ENCODE measurements at regions not wholly inside any gene's neighbourhood (a gene's known extent, or its start where the extent isn't known, plus 50 kb on each side); places are given as distances from the start of the nearest gene placed in this dataset.

DNA sequence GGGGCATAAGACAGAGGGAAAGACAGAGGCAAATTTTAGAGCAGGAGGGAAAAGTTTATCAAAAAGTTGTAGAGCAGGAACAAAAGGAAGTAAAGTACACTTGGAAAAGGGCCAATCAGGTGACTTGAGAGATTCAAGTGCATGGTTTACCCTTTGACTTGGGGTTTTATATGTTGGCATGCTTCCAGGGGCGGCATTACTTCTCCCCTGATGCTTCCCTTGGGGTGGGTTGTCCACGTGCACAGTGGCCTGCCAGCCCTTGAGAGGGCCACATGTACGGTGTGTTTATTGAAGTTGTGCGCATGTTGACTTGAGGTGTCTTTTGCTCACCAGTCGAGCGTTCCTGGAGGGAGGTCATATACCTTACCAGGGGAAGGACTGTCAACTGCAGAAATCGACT, 259.5 kb upstream of the JARID2 start:
- ATAC-seq (no peak), DNase-seq (no peak)
- Mint-ChIP-seq H3K36me3 (ENCODE audit: low read depth) (peaks cover 4% of the 10 kb centered on the region), H3K4me3 (no peak overlapping the region), H3K4me1 (no peaks in the 10 kb centered on the region), H3K27me3 (peaks cover 38% of the 10 kb centered on the region), H3K27ac (no peak overlapping the region)
- no peaks in the 10 kb centered on the region for H3K9me3 ChIP-seq (ENCODE audit: control insufficient read depth, low read length, poor library complexity, severe bottlenecking)

DNA sequence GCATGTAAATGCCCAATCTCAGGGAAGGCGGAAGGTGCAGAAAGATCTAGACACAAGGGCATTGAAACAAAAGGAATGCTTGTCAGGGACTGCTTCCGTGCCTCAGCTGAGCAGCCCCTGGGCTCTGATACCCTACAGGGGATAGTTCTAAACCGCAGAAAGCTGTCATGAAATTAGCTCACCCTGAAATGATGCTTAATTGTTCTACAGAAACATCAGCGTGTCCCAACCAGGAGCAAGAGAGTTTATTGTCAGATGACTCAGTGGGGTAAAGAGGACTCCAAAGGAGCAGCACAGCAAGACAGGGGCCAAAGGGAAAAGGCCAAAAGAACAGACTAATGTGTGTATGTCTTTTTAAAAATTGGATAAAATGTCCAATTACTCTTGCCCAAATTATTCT, 258.4 kb upstream of the JARID2 start:
- ATAC-seq (no peak), DNase-seq (no peak)
- H3K27ac Mint-ChIP-seq = no peak overlapping the region
- H3K36me3 Mint-ChIP-seq (ENCODE audit: low read depth) = peaks cover 2% of the 10 kb centered on the region
- H3K4me3 Mint-ChIP-seq = no peak overlapping the region
- no peaks in the 10 kb centered on the region for H3K4me1 Mint-ChIP-seq
- H3K27me3 Mint-ChIP-seq = peaks cover 37% of the 10 kb centered on the region
- H3K9me3 ChIP-seq (ENCODE audit: control insufficient read depth, low read length, poor library complexity, severe bottlenecking) = no peaks in the 10 kb centered on the region

DNA sequence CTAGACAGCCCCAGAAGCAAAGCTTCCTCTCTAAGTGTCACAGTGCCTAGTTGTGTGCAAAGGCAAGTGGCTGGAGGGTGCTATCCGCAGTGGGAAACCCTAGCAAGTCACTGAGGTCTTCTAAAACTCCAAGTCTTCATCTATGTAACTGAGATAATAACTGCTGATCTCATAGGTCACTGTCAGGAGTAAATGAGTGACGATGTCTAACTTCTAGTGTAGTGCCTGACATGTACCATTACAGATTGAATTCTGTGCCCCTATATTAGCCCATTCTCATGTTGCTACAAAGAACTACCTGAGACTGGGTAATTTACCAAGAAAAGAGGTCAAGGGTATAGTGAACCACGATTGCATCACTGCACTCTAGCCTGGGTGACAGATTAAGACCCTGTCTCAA, 253.5 kb upstream of the JARID2 start:
- no peaks in the 10 kb centered on the region for H3K9me3 ChIP-seq (ENCODE audit: control insufficient read depth, low read length, poor library complexity, severe bottlenecking)
- peaks cover 2% of the 10 kb centered on the region for H3K36me3 Mint-ChIP-seq (ENCODE audit: low read depth)
- no peak for DNase-seq
- peaks cover 7% of the 10 kb centered on the region for H3K27me3 Mint-ChIP-seq
- H3K4me3 Mint-ChIP-seq = no peak overlapping the region
- no peaks in the 10 kb centered on the region for H3K4me1 Mint-ChIP-seq
- H3K27ac Mint-ChIP-seq = no peak overlapping the region
- no peak for ATAC-seq

DNA sequence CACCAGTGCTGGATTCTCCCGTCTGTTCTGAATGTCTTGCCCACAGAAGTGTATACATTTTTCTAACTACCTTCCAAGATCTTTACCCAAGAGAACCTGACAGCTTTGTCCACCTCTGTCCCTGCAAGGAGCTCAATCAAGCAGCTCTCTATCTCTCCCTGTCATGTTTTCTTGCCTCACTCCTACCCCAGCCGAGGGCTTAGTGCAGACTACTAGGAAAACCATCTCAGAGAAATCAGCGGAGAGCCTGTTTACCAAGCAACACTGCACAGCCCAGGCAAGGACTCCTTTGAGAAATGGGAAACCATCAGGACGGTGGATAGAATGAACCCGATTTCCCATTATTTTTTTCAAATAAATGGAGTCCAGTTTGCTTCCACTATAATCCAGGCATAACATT, 250.7 kb upstream of the JARID2 start:
- H3K9me3 ChIP-seq (ENCODE audit: control insufficient read depth, low read length, poor library complexity, severe bottlenecking) = no peaks in the 10 kb centered on the region
- Mint-ChIP-seq H3K4me1 (no peaks in the 10 kb centered on the region), H3K36me3 (ENCODE audit: low read depth) (no peaks in the 10 kb centered on the region), H3K27ac (no peak overlapping the region), H3K4me3 (no peak overlapping the region), H3K27me3 (peaks cover 6% of the 10 kb centered on the region)
- DNase-seq (no peak), ATAC-seq (no peak)

DNA sequence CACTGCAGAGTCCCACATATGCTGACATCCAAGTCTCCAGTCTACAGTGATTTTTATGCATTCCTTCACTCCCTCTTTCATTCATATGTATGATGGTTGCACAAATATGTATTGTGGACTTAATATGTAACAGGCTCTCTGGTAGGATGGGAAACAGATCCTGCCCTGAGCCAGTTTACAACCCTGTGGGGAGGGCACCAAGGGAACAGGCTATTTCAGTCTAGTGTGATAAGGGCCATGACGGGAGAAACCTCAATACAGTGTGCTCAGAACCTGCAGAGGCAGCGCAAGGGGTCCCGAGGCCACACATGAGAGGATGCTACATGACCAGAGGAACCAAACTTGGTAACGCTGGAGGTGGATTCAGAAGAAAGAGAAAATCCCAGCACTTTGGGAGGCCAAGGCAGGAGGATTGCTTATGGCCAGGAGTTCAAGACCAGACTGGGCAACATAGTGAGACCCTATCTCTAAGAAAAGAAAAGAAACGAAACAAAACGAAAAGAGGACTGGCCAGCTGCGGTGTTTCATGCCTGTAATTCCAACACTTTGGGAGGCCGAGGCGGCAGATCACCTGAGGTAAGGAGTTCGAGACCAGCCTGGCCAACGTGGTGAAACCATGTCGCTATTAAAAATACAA, 249.8 kb upstream of the JARID2 start:
- H3K9me3 ChIP-seq (ENCODE audit: control insufficient read depth, low read length, poor library complexity, severe bottlenecking) = no peaks in the 10 kb centered on the region
- Mint-ChIP-seq H3K27ac (no peak overlapping the region), H3K4me1 (no peaks in the 10 kb centered on the region), H3K27me3 (peaks cover 6% of the 10 kb centered on the region), H3K36me3 (ENCODE audit: low read depth) (no peaks in the 10 kb centered on the region), H3K4me3 (no peak overlapping the region)
- DNase-seq = no peak
- no peak for ATAC-seq

DNA sequence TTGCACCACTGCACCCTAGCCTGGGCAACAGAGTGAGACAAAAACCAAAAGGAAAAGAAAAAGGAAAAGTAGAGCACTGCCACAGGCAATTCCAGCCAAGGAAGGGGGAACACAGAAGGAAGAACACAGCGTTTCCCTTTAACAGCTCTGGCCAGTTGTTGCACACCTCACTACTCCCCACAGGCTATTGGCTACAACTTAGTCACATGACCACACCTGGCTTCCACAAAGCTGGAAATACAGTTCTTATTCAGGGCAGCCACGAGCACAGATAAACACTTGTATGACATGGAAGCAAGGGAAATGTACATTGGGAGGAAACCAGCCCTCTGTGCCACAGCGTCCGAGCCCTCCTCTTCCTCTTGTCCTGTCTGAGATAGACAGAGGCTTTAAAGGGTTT, 249.0 kb upstream of the JARID2 start:
- Mint-ChIP-seq H3K36me3 (ENCODE audit: low read depth) (no peaks in the 10 kb centered on the region), H3K27me3 (peaks cover 1% of the 10 kb centered on the region), H3K4me3 (no peak overlapping the region), H3K4me1 (no peaks in the 10 kb centered on the region), H3K27ac (no peak overlapping the region)
- ATAC-seq (no peak), DNase-seq (no peak)
- no peaks in the 10 kb centered on the region for H3K9me3 ChIP-seq (ENCODE audit: control insufficient read depth, low read length, poor library complexity, severe bottlenecking)

DNA sequence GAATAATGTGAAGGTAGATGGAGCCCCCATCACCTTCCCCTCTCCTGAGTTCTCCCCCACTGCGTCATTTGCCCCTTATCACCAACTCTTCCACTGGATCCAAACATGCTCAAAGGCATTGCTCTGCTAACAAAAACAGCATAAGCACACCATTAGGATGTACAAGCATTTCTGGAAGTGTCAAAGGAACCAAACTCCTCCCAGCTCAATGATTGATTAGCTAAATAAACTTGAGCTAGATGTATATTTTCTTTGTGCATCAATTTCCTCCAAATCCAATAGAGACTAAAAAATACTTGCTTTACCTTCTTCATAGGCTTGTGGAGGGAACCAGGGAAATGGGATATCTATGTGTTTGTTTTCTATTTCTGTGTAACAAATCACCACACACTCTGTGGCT, 248.4 kb upstream of the JARID2 start:
- Mint-ChIP-seq H3K4me3 (no peak overlapping the region), H3K4me1 (no peaks in the 10 kb centered on the region), H3K27me3 (no peaks in the 10 kb centered on the region), H3K36me3 (ENCODE audit: low read depth) (no peaks in the 10 kb centered on the region), H3K27ac (no peak overlapping the region)
- DNase-seq (no peak), ATAC-seq (no peak)
- H3K9me3 ChIP-seq (ENCODE audit: control insufficient read depth, low read length, poor library complexity, severe bottlenecking) = no peaks in the 10 kb centered on the region

DNA sequence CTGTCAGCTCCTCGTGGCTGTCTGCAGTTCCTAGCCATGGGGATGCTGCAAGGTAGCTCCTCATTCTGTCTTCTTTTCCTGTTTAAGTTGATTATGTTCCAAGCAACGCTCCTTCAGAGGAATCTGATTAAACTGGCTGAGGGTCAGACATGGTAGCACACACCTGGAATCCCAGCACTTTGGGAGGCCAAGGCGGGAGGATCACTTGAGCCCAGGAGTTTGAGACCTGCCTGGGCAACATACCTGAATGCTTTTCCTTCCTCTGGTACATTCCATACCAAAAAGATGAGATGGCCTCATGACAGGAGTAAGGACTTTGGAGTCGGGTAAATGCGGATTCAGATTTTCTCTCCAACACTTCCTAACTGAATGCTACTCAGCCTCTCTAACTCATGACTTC, 246.8 kb upstream of the JARID2 start:
- Mint-ChIP-seq H3K4me1 (no peaks in the 10 kb centered on the region), H3K27ac (no peak overlapping the region), H3K36me3 (ENCODE audit: low read depth) (no peaks in the 10 kb centered on the region), H3K4me3 (no peak overlapping the region), H3K27me3 (no peaks in the 10 kb centered on the region)
- no peaks in the 10 kb centered on the region for H3K9me3 ChIP-seq (ENCODE audit: control insufficient read depth, low read length, poor library complexity, severe bottlenecking)
- ATAC-seq (no peak), DNase-seq (no peak)

DNA sequence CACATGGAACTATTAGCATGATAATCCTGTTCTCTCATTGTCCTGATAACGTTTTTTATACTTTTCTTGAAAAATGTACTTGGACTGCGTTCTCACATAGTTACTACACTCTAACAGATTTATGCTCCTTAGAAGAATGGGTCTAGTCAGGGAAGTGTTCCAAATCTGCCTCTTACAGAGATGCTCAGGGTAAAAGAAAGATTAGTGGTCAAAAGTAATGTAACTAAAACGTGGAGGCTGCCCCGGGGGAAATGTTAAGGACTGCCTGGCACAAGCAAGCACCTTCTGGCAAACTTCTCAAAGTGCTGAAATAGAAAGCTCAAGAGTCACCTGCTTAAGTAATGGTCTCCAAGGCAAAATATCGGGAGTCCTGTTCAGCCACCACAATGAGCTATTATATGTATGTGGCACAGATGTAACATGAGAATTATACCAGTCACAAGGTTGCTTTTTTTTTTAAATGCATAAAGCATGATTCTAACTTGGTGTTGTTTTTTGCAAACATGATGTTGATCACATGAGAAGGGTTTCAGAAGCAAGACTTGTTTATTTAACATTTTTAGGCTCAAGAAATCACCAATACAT, 244.5 kb upstream of the JARID2 start:
- H3K36me3 Mint-ChIP-seq (ENCODE audit: low read depth) = no peaks in the 10 kb centered on the region
- H3K27me3 Mint-ChIP-seq = no peaks in the 10 kb centered on the region
- no peaks in the 10 kb centered on the region for H3K9me3 ChIP-seq (ENCODE audit: control insufficient read depth, low read length, poor library complexity, severe bottlenecking)
- no peak for ATAC-seq
- H3K27ac Mint-ChIP-seq = no peak overlapping the region
- H3K4me1 Mint-ChIP-seq = no peaks in the 10 kb centered on the region
- DNase-seq = no peak
- H3K4me3 Mint-ChIP-seq = no peak overlapping the region

DNA sequence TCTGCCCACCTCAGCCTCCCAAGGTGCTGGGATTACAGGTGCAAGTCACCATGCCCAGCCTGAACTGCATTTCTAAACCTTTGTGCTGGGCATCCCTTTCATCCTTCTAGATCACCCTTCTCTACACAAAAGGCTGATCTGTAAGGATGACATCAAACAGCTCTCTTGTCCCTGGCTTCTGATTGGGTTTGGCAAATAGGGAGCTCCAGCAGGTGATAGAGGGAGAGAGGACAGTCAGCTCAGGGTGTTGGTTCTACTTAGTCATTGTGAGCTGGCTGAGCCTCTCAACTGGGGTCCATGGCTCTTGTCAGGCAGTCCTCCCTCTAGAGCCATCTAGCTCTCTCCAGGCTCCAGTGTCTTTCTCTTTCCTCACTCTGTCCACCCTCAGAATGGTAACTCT, 237.6 kb upstream of the JARID2 start:
- Mint-ChIP-seq H3K36me3 (ENCODE audit: low read depth) (no peaks in the 10 kb centered on the region), H3K4me1 (no peaks in the 10 kb centered on the region), H3K27me3 (peaks cover 10% of the 10 kb centered on the region), H3K27ac (no peak overlapping the region), H3K4me3 (no peak overlapping the region)
- ATAC-seq (no peak), DNase-seq (no peak)
- no peaks in the 10 kb centered on the region for H3K9me3 ChIP-seq (ENCODE audit: control insufficient read depth, low read length, poor library complexity, severe bottlenecking)

DNA sequence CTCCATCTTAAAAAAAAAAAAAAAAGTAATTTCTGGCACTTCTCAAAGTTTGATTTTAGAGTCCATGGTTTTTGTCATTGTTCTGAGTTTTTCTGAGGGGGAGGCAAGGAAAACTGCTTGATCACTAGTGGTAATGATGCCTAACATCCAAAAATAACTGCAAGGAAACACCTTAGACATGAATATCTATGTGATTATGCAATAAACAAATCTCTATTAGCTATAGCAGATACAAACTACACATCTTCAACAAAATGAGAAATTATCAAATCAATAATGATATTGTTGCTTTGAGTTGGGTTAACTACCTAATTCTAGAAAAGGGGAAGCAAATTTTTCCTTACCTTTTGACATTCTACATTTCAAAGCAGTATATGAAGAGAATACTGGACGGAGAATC, 230.9 kb upstream of the JARID2 start:
- H3K9me3 ChIP-seq (ENCODE audit: control insufficient read depth, low read length, poor library complexity, severe bottlenecking) = no peaks in the 10 kb centered on the region
- DNase-seq (no peak), ATAC-seq (no peak)
- no peaks in the 10 kb centered on the region for H3K36me3 Mint-ChIP-seq (ENCODE audit: low read depth)
- no peak overlapping the region for H3K4me3 Mint-ChIP-seq
- peaks cover 7% of the 10 kb centered on the region for H3K4me1 Mint-ChIP-seq
- H3K27me3 Mint-ChIP-seq = peaks cover 32% of the 10 kb centered on the region
- no peak overlapping the region for H3K27ac Mint-ChIP-seq

DNA sequence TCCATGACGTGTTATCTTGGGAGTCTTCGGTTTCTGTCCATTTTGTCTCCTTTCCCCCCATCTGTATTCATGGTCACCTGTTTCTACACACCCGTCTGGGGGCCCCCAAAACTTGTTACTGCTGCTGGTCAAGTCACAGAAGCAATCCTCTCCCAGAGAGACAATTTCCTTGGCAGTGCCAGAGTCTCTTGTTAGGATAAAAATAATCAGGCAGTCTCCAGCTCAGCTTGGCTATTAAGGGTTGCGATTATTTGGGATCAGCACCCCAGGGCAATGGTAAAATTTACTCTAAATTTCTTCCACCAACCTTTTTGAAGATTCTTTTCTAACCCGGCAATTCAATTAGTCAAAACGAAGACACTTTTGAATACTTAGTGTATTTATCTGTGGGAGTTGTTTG, 229.1 kb upstream of the JARID2 start:
- no peaks in the 10 kb centered on the region for H3K9me3 ChIP-seq (ENCODE audit: control insufficient read depth, low read length, poor library complexity, severe bottlenecking)
- peaks cover 11% of the 10 kb centered on the region for H3K4me1 Mint-ChIP-seq
- no peak for ATAC-seq
- H3K36me3 Mint-ChIP-seq (ENCODE audit: low read depth) = no peaks in the 10 kb centered on the region
- DNase-seq = no peak
- H3K27ac Mint-ChIP-seq = no peak overlapping the region
- peaks cover 46% of the 10 kb centered on the region for H3K27me3 Mint-ChIP-seq
- no peak overlapping the region for H3K4me3 Mint-ChIP-seq

DNA sequence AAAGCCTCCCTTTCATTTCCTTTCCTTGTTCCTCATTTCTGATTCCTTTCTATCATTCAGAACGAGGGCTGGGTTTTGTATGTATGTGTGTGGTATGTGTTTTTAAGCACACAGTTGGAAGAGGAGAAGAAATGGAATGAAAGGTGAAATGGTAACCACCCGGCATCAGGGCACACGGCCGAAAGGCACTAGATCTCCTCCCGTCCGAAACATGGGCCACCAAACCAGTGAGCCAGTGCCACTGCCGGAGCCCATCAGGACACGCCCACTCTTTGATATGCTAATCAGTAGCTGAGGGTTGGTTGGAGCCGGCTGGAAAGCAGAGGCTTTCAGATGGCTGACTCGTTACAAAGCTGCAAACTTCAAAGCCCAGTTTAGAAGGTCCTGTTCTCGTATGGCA, 228.6 kb upstream of the JARID2 start:
- H3K27me3 Mint-ChIP-seq = peaks cover 47% of the 10 kb centered on the region
- no peak overlapping the region for H3K27ac Mint-ChIP-seq
- peaks cover 15% of the 10 kb centered on the region for H3K4me1 Mint-ChIP-seq
- H3K36me3 Mint-ChIP-seq (ENCODE audit: low read depth) = no peaks in the 10 kb centered on the region
- H3K4me3 Mint-ChIP-seq = no peak overlapping the region
- no peaks in the 10 kb centered on the region for H3K9me3 ChIP-seq (ENCODE audit: control insufficient read depth, low read length, poor library complexity, severe bottlenecking)
- DNase-seq (no peak), ATAC-seq (no peak)

DNA sequence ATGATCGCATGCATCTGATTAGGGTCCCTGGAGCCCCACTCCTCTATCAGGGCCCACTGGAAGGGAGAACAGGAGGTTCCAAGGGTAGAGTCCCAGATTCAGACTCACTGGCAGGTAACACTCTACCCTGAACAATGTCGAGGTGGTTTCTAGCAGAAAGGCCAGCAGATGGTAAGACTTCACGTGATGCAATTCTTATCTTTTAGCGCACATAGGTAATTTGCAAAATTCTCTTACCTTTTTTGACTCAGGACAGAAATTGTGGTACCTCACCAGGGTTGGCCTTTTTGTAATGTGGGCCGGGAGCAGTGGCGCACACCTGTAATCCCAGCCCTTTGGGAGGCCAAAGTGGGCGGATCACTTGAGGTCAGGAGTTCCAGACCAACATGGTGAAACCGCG, 228.1 kb upstream of the JARID2 start:
- no peak for ATAC-seq
- H3K4me1 Mint-ChIP-seq = peaks cover 15% of the 10 kb centered on the region
- H3K36me3 Mint-ChIP-seq (ENCODE audit: low read depth) = no peaks in the 10 kb centered on the region
- no peaks in the 10 kb centered on the region for H3K9me3 ChIP-seq (ENCODE audit: control insufficient read depth, low read length, poor library complexity, severe bottlenecking)
- peaks cover 47% of the 10 kb centered on the region for H3K27me3 Mint-ChIP-seq
- no peak for DNase-seq
- H3K4me3 Mint-ChIP-seq = no peak overlapping the region
- H3K27ac Mint-ChIP-seq = no peak overlapping the region
